HK-2 (cell line): ENCODE measurements at regions not wholly inside any gene's neighbourhood (a gene's known extent, or its start where the extent isn't known, plus 50 kb on each side); places are given as distances from the start of the nearest gene placed in this dataset.
"Not testable (repeated sequence)": the region's sequence is repeated elsewhere in the genome, so short reads cannot be mapped to it uniquely, and the experiment has no call there.

Experiments used
- DNase-seq: peaks from one replicate; pipeline ENCODE4 v3.0.0-alpha.2; 2018; ENCODE audit not compliant: unreplicated experiment

GRCh38 chr4:124993838-124994237 is 281.3 kb upstream of the ANKRD50 start:
- DNase-seq, result no peak

- DNase-seq, result no peak
Measured at GRCh38 chr4:124990398-124990797, 277.9 kb upstream of the ANKRD50 start.

- DNase-seq, result no peak
Measured at GRCh38 chr4:124980276-124980752, 267.8 kb upstream of the ANKRD50 start.

- not testable (repeated sequence) for DNase-seq
Measured at GRCh38 chr4:124978536-124978935, 266.0 kb upstream of the ANKRD50 start.

- DNase-seq, result no peak
Measured at GRCh38 chr4:124977045-124977444, 264.5 kb upstream of the ANKRD50 start.

GRCh38 chr4:124974152-124974551 is 261.6 kb upstream of the ANKRD50 start:
- DNase-seq, result no peak

- DNase-seq, result no peak
Measured at GRCh38 chr4:124973716-124974115, 261.2 kb upstream of the ANKRD50 start.

GRCh38 chr4:124970011-124970410 is 257.5 kb upstream of the ANKRD50 start:
- DNase-seq, result no peak

GRCh38 chr4:124965497-124965891 is 253.0 kb upstream of the ANKRD50 start:
- no peak for DNase-seq

- DNase-seq, result no peak
Measured at GRCh38 chr4:124964852-124965496, 252.4 kb upstream of the ANKRD50 start.

GRCh38 chr4:124964251-124964650 is 251.7 kb upstream of the ANKRD50 start:
- DNase-seq, result no peak

- no peak for DNase-seq
Measured at GRCh38 chr4:124961138-124961750, 248.7 kb upstream of the ANKRD50 start.

GRCh38 chr4:124958847-124959246 is 246.3 kb upstream of the ANKRD50 start:
- DNase-seq, result no peak

GRCh38 chr4:124955476-124955875 is 242.9 kb upstream of the ANKRD50 start:
- DNase-seq, result no peak

GRCh38 chr4:124954046-124954445 is 241.5 kb upstream of the ANKRD50 start:
- no peak for DNase-seq

- DNase-seq, result no peak
Measured at GRCh38 chr4:124953486-124953885, 241.0 kb upstream of the ANKRD50 start.

- no peak for DNase-seq
Measured at GRCh38 chr4:124953061-124953460, 240.5 kb upstream of the ANKRD50 start.

GRCh38 chr4:124952601-124953000 is 240.1 kb upstream of the ANKRD50 start:
- DNase-seq, result no peak

GRCh38 chr4:124948976-124949597 is 236.6 kb upstream of the ANKRD50 start:
- DNase-seq, result no peak

GRCh38 chr4:124947622-124948265 is 235.2 kb upstream of the ANKRD50 start:
- DNase-seq, result no peak

GRCh38 chr4:124946696-124947095 is 234.2 kb upstream of the ANKRD50 start:
- no peak for DNase-seq

GRCh38 chr4:124945422-124945821 is 232.9 kb upstream of the ANKRD50 start:
- no peak for DNase-seq

GRCh38 chr4:124943938-124944337 is 231.4 kb upstream of the ANKRD50 start:
- DNase-seq, result no peak
